ENCODE measurements at regions not wholly inside any gene's neighbourhood (a gene's known extent, or its start where the extent isn't known, plus 50 kb on each side); places are given as distances from the start of the nearest gene placed in this dataset.

DNA sequence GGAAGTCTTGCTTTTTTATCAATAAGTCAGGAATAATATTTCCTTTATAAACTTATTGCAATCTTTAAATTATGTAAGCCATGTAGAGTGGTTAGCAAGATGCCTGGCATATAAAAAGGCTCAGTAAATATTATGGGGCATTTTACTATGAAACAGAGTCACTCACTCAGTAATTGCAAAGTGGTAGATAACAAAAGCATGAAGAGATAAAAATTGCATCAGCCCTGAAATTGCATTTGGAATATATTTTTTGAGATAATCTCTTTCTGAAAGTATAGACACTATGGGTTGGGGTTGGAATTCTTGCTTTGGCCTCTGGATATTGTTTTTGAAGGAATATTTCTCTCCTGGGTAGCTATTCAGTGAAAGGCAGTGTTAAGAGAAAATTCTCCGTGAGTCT, 188.6 kb downstream of the JRKL start:
- no peak for ATAC-seq (ENCODE audit: low read depth)
- in situ Hi-C loops (cut with MboI; ENCODE audit: low sequenced_read_pairs), result no loop called here
- no TSS peak for BruUV-seq (replicated peaks)
- no peak overlapping the region for H2BK5ac ChIP-seq (ENCODE audit: low read depth, low read length, poor library complexity, severe bottlenecking)
- H3K9ac ChIP-seq (ENCODE audit: low read depth, low read length), result no peak overlapping the region
- ChIA-PET POLR2A (ENCODE audit: unreplicated experiment) (no interaction called here), CTCF (no interaction called here)
- no peak overlapping the region for H3K27ac ChIP-seq (ENCODE audit: insufficient read depth, low read length)
- H4K91ac ChIP-seq (ENCODE audit: insufficient read depth, low read depth, low read length), result no peak overlapping the region
- H4K8ac ChIP-seq (ENCODE audit: low read depth in 2 of 2, low read length in 2 of 2), result no peak overlapping the region
- no peaks in the 10 kb centered on the region for H3K36me3 ChIP-seq (ENCODE audit: control insufficient read depth, insufficient read depth, low read length)
- H2BK20ac ChIP-seq (ENCODE audit: low read depth, low read length), result no peak overlapping the region
- no peak overlapping the region for H2BK15ac ChIP-seq (ENCODE audit: low read depth, low read length)
- no peak overlapping the region for H3K18ac ChIP-seq (ENCODE audit: low read depth, low read length)
- no peak overlapping the region for H3K4ac ChIP-seq (ENCODE audit: low read depth, low read length)
- DNase-seq, result no peak
- no peak overlapping the region for H2BK120ac ChIP-seq (ENCODE audit: low read depth, low read length)
- no peak overlapping the region for H4K5ac ChIP-seq (ENCODE audit: low read depth, low read length)
- no peak overlapping the region for H3K14ac ChIP-seq (replicated peaks; ENCODE audit: low read depth, low read length)
- H2AFZ ChIP-seq (replicated peaks; ENCODE audit: low read length, poor library complexity), result no peak overlapping the region
- no peaks in the 10 kb centered on the region for H4K20me1 ChIP-seq (ENCODE audit: insufficient read depth, low read length)
- no peak overlapping the region for H3K56ac ChIP-seq (ENCODE audit: extremely low read depth, insufficient read depth, low read length)
- no peak for TF ChIP-seq SMC3 (IDR thresholded peaks at IDR 0.05; ENCODE audit: low read depth, low read length)
- TF ChIP-seq POLR2A (IDR thresholded peaks at IDR 0.05; ENCODE audit: low read depth, low read length), result no peak
- TF ChIP-seq BHLHE40 (IDR thresholded peaks at IDR 0.05; ENCODE audit: low read depth, low read length), result no peak
- no peak for TF ChIP-seq MAFK (IDR thresholded peaks at IDR 0.05; ENCODE audit: low read depth, low read length)
- dilution Hi-C loops (cut with HindIII; ENCODE audit: low sequenced_read_pairs, unreplicated experiment), result no loop called here
- H2AK9ac ChIP-seq (replicated peaks; ENCODE audit: low read depth, low read length, poor library complexity), result no peak overlapping the region
- H3K27me3 ChIP-seq (ENCODE audit: control insufficient read depth, insufficient read depth, low read length), result no peaks in the 10 kb centered on the region
- intact Hi-C loops (cut with micrococcal nuclease), result no loop called here
- no peaks in the 10 kb centered on the region for H3K9me3 ChIP-seq (ENCODE audit: control insufficient read depth, insufficient read depth, low read length)
- no peak overlapping the region for H3K4me3 ChIP-seq (ENCODE audit: insufficient read depth, low read depth, low read length)
- no peaks in the 10 kb centered on the region for H3K4me1 ChIP-seq (ENCODE audit: control insufficient read depth, insufficient read depth, low read length)
- H3K9me1 ChIP-seq (ENCODE audit: insufficient read depth, low read length), result no peaks in the 10 kb centered on the region
- WGBS, 2 experiments (ENCODE audit: extremely low coverage in 2 of 2, insufficient read length in 1 of 2), result no CpG with 5 or more reads among the region's 1 CpG
- no peak overlapping the region for H3K23ac ChIP-seq (ENCODE audit: low read depth, low read length)
- H3K79me1 ChIP-seq (ENCODE audit: low read depth in 1 of 2, low read length in 2 of 2), result no peaks in the 10 kb centered on the region
- no peak overlapping the region for H3K4me2 ChIP-seq (ENCODE audit: low read depth, low read length)
- no peak overlapping the region for H2AK5ac ChIP-seq (ENCODE audit: low read depth, low read length)

Measured in IMR-90 (cell line).